ENCODE measurements at regions not wholly inside any gene's neighbourhood (a gene's known extent, or its start where the extent isn't known, plus 50 kb on each side); places are given as distances from the start of the nearest gene placed in this dataset.

- TF ChIP-seq, protein P1, sequence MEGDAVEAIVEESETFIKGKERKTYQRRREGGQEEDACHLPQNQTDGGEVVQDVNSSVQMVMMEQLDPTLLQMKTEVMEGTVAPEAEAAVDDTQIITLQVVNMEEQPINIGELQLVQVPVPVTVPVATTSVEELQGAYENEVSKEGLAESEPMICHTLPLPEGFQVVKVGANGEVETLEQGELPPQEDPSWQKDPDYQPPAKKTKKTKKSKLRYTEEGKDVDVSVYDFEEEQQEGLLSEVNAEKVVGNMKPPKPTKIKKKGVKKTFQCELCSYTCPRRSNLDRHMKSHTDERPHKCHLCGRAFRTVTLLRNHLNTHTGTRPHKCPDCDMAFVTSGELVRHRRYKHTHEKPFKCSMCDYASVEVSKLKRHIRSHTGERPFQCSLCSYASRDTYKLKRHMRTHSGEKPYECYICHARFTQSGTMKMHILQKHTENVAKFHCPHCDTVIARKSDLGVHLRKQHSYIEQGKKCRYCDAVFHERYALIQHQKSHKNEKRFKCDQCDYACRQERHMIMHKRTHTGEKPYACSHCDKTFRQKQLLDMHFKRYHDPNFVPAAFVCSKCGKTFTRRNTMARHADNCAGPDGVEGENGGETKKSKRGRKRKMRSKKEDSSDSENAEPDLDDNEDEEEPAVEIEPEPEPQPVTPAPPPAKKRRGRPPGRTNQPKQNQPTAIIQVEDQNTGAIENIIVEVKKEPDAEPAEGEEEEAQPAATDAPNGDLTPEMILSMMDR (IDR thresholded peaks at IDR 0.05; ENCODE audit: low read depth, low read length, poor library complexity, severe bottlenecking) = no peak
- no peak for TF ChIP-seq EZH2phosphoT487 (IDR thresholded peaks at IDR 0.05; ENCODE audit: borderline replicate concordance, low read length)
Observed at GRCh38 chr6:23600118-23600517, 525.9 kb upstream of the NRSN1 start.

All from DOHH2 (cell line).